HG03457 (cell line): ENCODE measurements at regions not wholly inside any gene's neighbourhood (a gene's known extent, or its start where the extent isn't known, plus 50 kb on each side); places are given as distances from the start of the nearest gene placed in this dataset.
A peak's percentile ranks its signal among the peaks of the same experiment; 100 is the strongest.

Source experiments
- ATAC-seq: cut with Tn5 transposase; IDR thresholded peaks from one replicate; pipeline ENCODE4 v1.9.1; 2021; ENCODE audit warnings: moderate number of reproducible peaks; ENCODE audit not compliant: unreplicated experiment

GRCh38 chr7:50174948-50175347, 81.9 kb upstream of the ZPBP start:
- ATAC-seq: no peak

GRCh38 chr7:50166997-50167965, 74.2 kb upstream of the ZPBP start:
- no peak for ATAC-seq

GRCh38 chr7:50164559-50165170, 71.6 kb upstream of the ZPBP start:
- no peak for ATAC-seq

- ATAC-seq: no peak
Observed at GRCh38 chr7:50160206-50160605, 67.2 kb upstream of the ZPBP start.

- no peak for ATAC-seq
Observed at GRCh38 chr7:50159154-50159553, 66.1 kb upstream of the ZPBP start.

GRCh38 chr7:50156706-50157105, 63.7 kb upstream of the ZPBP start:
- no peak for ATAC-seq

- no peak for ATAC-seq
Observed at GRCh38 chr7:50156163-50156562, 63.1 kb upstream of the ZPBP start.

GRCh38 chr7:50155755-50156154, 62.7 kb upstream of the ZPBP start:
- no peak for ATAC-seq

GRCh38 chr7:50153995-50154394, 60.9 kb upstream of the ZPBP start:
- ATAC-seq: no peak

- ATAC-seq: no peak
Observed at GRCh38 chr7:50153148-50153547, 60.1 kb upstream of the ZPBP start.

GRCh38 chr7:50152486-50152885, 59.4 kb upstream of the ZPBP start:
- ATAC-seq: no peak

GRCh38 chr7:50151661-50152060, 58.6 kb upstream of the ZPBP start:
- no peak for ATAC-seq

GRCh38 chr7:50151001-50151400, 58.0 kb upstream of the ZPBP start:
- ATAC-seq: no peak

GRCh38 chr7:50149369-50149768, 56.3 kb upstream of the ZPBP start:
- ATAC-seq: no peak

- peak; percentile 44 for ATAC-seq
Observed at GRCh38 chr7:50147951-50148808, 55.1 kb upstream of the ZPBP start.

- no peak for ATAC-seq
Observed at GRCh38 chr7:50146692-50147091, 53.6 kb upstream of the ZPBP start.

- ATAC-seq: peak; percentile 36
Observed at GRCh38 chr7:50145801-50146338, 52.8 kb upstream of the ZPBP start.

GRCh38 chr7:50145226-50145625, 52.2 kb upstream of the ZPBP start:
- no peak for ATAC-seq
